ENCODE measurements at regions not wholly inside any gene's neighbourhood (a gene's known extent, or its start where the extent isn't known, plus 50 kb on each side); places are given as distances from the start of the nearest gene placed in this dataset.

GRCh38 chr1:34427170-34427569 lies 250.5 kb downstream of the C1orf94 start:
- no peak for DNase-seq (ENCODE audit: low spot score)
- CTCF ChIA-PET (ENCODE audit: unreplicated experiment), result no interaction called here
- Histone ChIP-seq H3K4me2 (ENCODE audit: low read length) (no peak overlapping the region), H3K79me2 (ENCODE audit: insufficient read depth, low read depth, low read length) (no peaks in the 10 kb centered on the region), H3K4me3 (ENCODE audit: low read depth, low read length, poor library complexity, severe bottlenecking) (no peak overlapping the region), H3K9me2 (ENCODE audit: insufficient read depth, low read length) (no peaks in the 10 kb centered on the region), H3K9me3 (ENCODE audit: low read length) (no peaks in the 10 kb centered on the region), H2AFZ (ENCODE audit: low read length) (no peak overlapping the region), H4K20me1 (ENCODE audit: insufficient read depth, low read length) (no peaks in the 10 kb centered on the region), H3K36me3 (ENCODE audit: insufficient read depth, low read length) (no peaks in the 10 kb centered on the region), H3K27ac (ENCODE audit: low read depth, low read length, poor library complexity, severe bottlenecking) (no peak overlapping the region), H3K4me1 (ENCODE audit: insufficient read depth, low read length, poor library complexity, severe bottlenecking) (no peaks in the 10 kb centered on the region)
- TF ChIP-seq EZH2phosphoT487 (IDR thresholded peaks at IDR 0.05; ENCODE audit: borderline replicate concordance, low read depth, low read length), result no peak
- no peak for TF ChIP-seq CTCF (conservative IDR thresholded peaks at IDR 0.05; ENCODE audit: low read length)
- no TSS peak for BruUV-seq (replicated peaks)
- intact Hi-C loops (cut with micrococcal nuclease; ENCODE audit: unreplicated experiment), result no loop called here
- POLR2A ChIA-PET, result no interaction called here

GRCh38 chr1:34433099-34433498 lies 256.4 kb downstream of the C1orf94 start:
- intact Hi-C loops (cut with micrococcal nuclease; ENCODE audit: unreplicated experiment), result no loop called here
- Histone ChIP-seq H3K4me3 (ENCODE audit: low read depth, low read length, poor library complexity, severe bottlenecking) (no peak overlapping the region), H2AFZ (ENCODE audit: low read length) (no peak overlapping the region), H4K20me1 (ENCODE audit: insufficient read depth, low read length) (no peaks in the 10 kb centered on the region), H3K4me2 (ENCODE audit: low read length) (no peak overlapping the region), H3K27ac (ENCODE audit: low read depth, low read length, poor library complexity, severe bottlenecking) (no peak overlapping the region), H3K9me3 (ENCODE audit: low read length) (no peaks in the 10 kb centered on the region), H3K79me2 (ENCODE audit: insufficient read depth, low read depth, low read length) (no peaks in the 10 kb centered on the region), H3K4me1 (ENCODE audit: insufficient read depth, low read length, poor library complexity, severe bottlenecking) (no peaks in the 10 kb centered on the region), H3K9me2 (ENCODE audit: insufficient read depth, low read length) (no peaks in the 10 kb centered on the region), H3K36me3 (ENCODE audit: insufficient read depth, low read length) (no peaks in the 10 kb centered on the region)
- no peak for DNase-seq (ENCODE audit: low spot score)
- ChIA-PET CTCF (ENCODE audit: unreplicated experiment) (no interaction called here), POLR2A (no interaction called here)
- no TSS peak for BruUV-seq (replicated peaks)
- TF ChIP-seq EZH2phosphoT487 (IDR thresholded peaks at IDR 0.05; ENCODE audit: borderline replicate concordance, low read depth, low read length) (no peak), CTCF (conservative IDR thresholded peaks at IDR 0.05; ENCODE audit: low read length) (no peak)

GRCh38 chr1:34436836-34437235 lies 260.1 kb downstream of the C1orf94 start:
- Histone ChIP-seq H3K4me2 (ENCODE audit: low read length) (no peak overlapping the region), H3K4me1 (ENCODE audit: insufficient read depth, low read length, poor library complexity, severe bottlenecking) (no peaks in the 10 kb centered on the region), H3K36me3 (ENCODE audit: insufficient read depth, low read length) (no peaks in the 10 kb centered on the region), H3K79me2 (ENCODE audit: insufficient read depth, low read depth, low read length) (no peaks in the 10 kb centered on the region), H3K27ac (ENCODE audit: low read depth, low read length, poor library complexity, severe bottlenecking) (no peak overlapping the region), H4K20me1 (ENCODE audit: insufficient read depth, low read length) (no peaks in the 10 kb centered on the region), H3K9me3 (ENCODE audit: low read length) (no peaks in the 10 kb centered on the region), H3K9me2 (ENCODE audit: insufficient read depth, low read length) (no peaks in the 10 kb centered on the region), H2AFZ (ENCODE audit: low read length) (no peak overlapping the region), H3K4me3 (ENCODE audit: low read depth, low read length, poor library complexity, severe bottlenecking) (no peak overlapping the region)
- CTCF ChIA-PET (ENCODE audit: unreplicated experiment), result no interaction called here
- intact Hi-C loops (cut with micrococcal nuclease; ENCODE audit: unreplicated experiment), result no loop called here
- TF ChIP-seq CTCF (conservative IDR thresholded peaks at IDR 0.05; ENCODE audit: low read length) (no peak), EZH2phosphoT487 (IDR thresholded peaks at IDR 0.05; ENCODE audit: borderline replicate concordance, low read depth, low read length) (no peak)
- DNase-seq (ENCODE audit: low spot score), result no peak
- POLR2A ChIA-PET, result interaction anchor here (0.6 kb wide), 1 partner anchor 1322 kb away, joined by 4 read pairs; no protein-coding TSS in a partner anchor
- BruUV-seq (replicated peaks), result no TSS peak

Measured in OCI-LY7 (cell line).